HepG2 (cell line): ENCODE measurements at regions not wholly inside any gene's neighbourhood (a gene's known extent, or its start where the extent isn't known, plus 50 kb on each side); places are given as distances from the start of the nearest gene placed in this dataset.

ENCODE experiments used
- ARID5B ChIP-seq: IDR thresholded peaks from 2 replicates; pipeline ENCODE4 v1.4.0; 2020; ENCODE audit warnings: mild to moderate bottlenecking, missing genetic modification reagents
- DMAP1 ChIP-seq: IDR thresholded peaks from 2 replicates; pipeline ENCODE4 v1.6.1; 2016
- SMYD3 ChIP-seq: sonication (generic); formaldehyde crosslinking; IDR thresholded peaks from 2 replicates; pipeline ENCODE4 v1.8.1; 2023; ENCODE audit warnings: mild to moderate bottlenecking, missing genetic modification reagents
- ZBTB40 ChIP-seq, 2 experiments: fragments of 450-650 bp in 1 of 2; sonication (generic) in 1 of 2; formaldehyde crosslinking in 1 of 2; IDR thresholded peaks; 2 replicates each; pipeline versions ENCODE4 v1.6.1 to v1.8.0; 2016 to 2022; ENCODE audit warnings: antibody characterized with exemption in 1 of 2, mild to moderate bottlenecking in 1 of 2, missing genetic modification reagents in 1 of 2
- ZNF24 ChIP-seq: fragments of 450-650 bp; IDR thresholded peaks from 2 replicates; pipeline ENCODE4 v1.6.1; 2017; ENCODE audit warnings: antibody characterized with exemption, mild to moderate bottlenecking
- ZNF260 ChIP-seq: sonication (generic); formaldehyde crosslinking; IDR thresholded peaks from 2 replicates; pipeline ENCODE4 v1.4.0; 2020; ENCODE audit warnings: missing genetic modification reagents, low read depth, mild to moderate bottlenecking, borderline replicate concordance
- ZNF276 ChIP-seq: sonication (generic); formaldehyde crosslinking; IDR thresholded peaks from 2 replicates; pipeline ENCODE4 v1.4.0; 2020; ENCODE audit warnings: mild to moderate bottlenecking, low read depth, missing genetic modification reagents
- ZNF33A ChIP-seq: sonication (generic); formaldehyde crosslinking; IDR thresholded peaks from 2 replicates; pipeline ENCODE4 v1.5.1; 2020; ENCODE audit warnings: missing genetic modification reagents, mild to moderate bottlenecking, moderate library complexity, borderline replicate concordance
- ZNF468 ChIP-seq: sonication (generic); formaldehyde crosslinking; IDR thresholded peaks from 2 replicates; pipeline ENCODE4 v1.8.0; 2022; ENCODE audit warnings: mild to moderate bottlenecking, moderate library complexity, missing genetic modification reagents
- ZNF569 ChIP-seq: sonication (generic); formaldehyde crosslinking; IDR thresholded peaks from 2 replicates; pipeline ENCODE4 v1.5.0; 2020; ENCODE audit warnings: mild to moderate bottlenecking, missing genetic modification reagents, moderate library complexity, borderline replicate concordance

GRCh38 chr11:105202844-105203548 is 63.4 kb upstream of the CARD18 start (continued):
- peak; percentile 97 for TF ChIP-seq ARID5B (CRISPR knock-in tag)
- TF ChIP-seq ZNF24 = no peak
- 0 out of 2 replicates have a peak, but pooled peaks have one; percentile 22 for TF ChIP-seq DMAP1 (CRISPR knock-in tag)
- TF ChIP-seq ZNF260 = no peak
- TF ChIP-seq ZNF33A (CRISPR knock-in tag) = no peak
- TF ChIP-seq SMYD3 (CRISPR knock-in tag) = no peak
- no peak for TF ChIP-seq ZNF276 (CRISPR knock-in tag)
- TF ChIP-seq ZNF468 (CRISPR knock-in tag) = no peak
- TF ChIP-seq ZNF569 (CRISPR knock-in tag) = no peak
- no peak for TF ChIP-seq ZBTB40 (IDR thresholded peaks at IDR 0.05)
- TF ChIP-seq ZBTB40 (CRISPR knock-in tag; IDR thresholded peaks at IDR 0.05) = no peak
